ENCODE measurements at regions not wholly inside any gene's neighbourhood (a gene's known extent, or its start where the extent isn't known, plus 50 kb on each side); places are given as distances from the start of the nearest gene placed in this dataset.

- no peak overlapping the region for H3K27ac ChIP-seq (ENCODE audit: low read depth, low read length)
- H3K4me3 ChIP-seq (ENCODE audit: low read depth in 1 of 2, low read length in 2 of 2), result no peak overlapping the region
These were observed 358.4 kb upstream of the NR2F2 start for GRCh38 chr15:95972041-95972553.

GRCh38 chr15:95972812-95973211 lies 357.7 kb upstream of the NR2F2 start:
- Histone ChIP-seq H3K27me3 (ENCODE audit: control insufficient read depth in 1 of 2, insufficient read depth in 2 of 2, low read length in 2 of 2) (no peaks in the 10 kb centered on the region), H3K27ac (ENCODE audit: low read depth, low read length) (no peak overlapping the region), H3K9me3 (ENCODE audit: low read length) (peaks cover 7% of the 10 kb centered on the region), H3K36me3 (ENCODE audit: insufficient read depth, low read length) (no peaks in the 10 kb centered on the region), H3K4me3 (ENCODE audit: low read depth in 1 of 2, low read length in 2 of 2) (no peak overlapping the region), H3K9ac (ENCODE audit: low read length) (no peak overlapping the region), H3K4me1 (ENCODE audit: insufficient read depth, low read length) (no peaks in the 10 kb centered on the region)

More at GRCh38 chr15:95972041-95972553, 358.4 kb upstream of the NR2F2 start:
- H3K27me3 ChIP-seq (ENCODE audit: control insufficient read depth in 1 of 2, insufficient read depth in 2 of 2, low read length in 2 of 2), result no peaks in the 10 kb centered on the region
- H3K9me3 ChIP-seq (ENCODE audit: low read length), result peaks cover 7% of the 10 kb centered on the region
- H3K9ac ChIP-seq (ENCODE audit: low read length), result no peak overlapping the region
- no peaks in the 10 kb centered on the region for H3K36me3 ChIP-seq (ENCODE audit: insufficient read depth, low read length)
- no peaks in the 10 kb centered on the region for H3K4me1 ChIP-seq (ENCODE audit: insufficient read depth, low read length)

GRCh38 chr15:95973566-95974256 lies 356.8 kb upstream of the NR2F2 start:
- Histone ChIP-seq H3K4me3 (ENCODE audit: low read depth in 1 of 2, low read length in 2 of 2) (no peak overlapping the region), H3K4me1 (ENCODE audit: insufficient read depth, low read length) (no peaks in the 10 kb centered on the region), H3K27me3 (ENCODE audit: control insufficient read depth in 1 of 2, insufficient read depth in 2 of 2, low read length in 2 of 2) (no peaks in the 10 kb centered on the region)

GRCh38 chr15:95975212-95975611 lies 355.3 kb upstream of the NR2F2 start:
- Histone ChIP-seq H3K4me3 (ENCODE audit: low read depth in 1 of 2, low read length in 2 of 2) (no peak overlapping the region), H3K9ac (ENCODE audit: low read length) (no peak overlapping the region), H3K9me3 (ENCODE audit: low read length) (peaks cover 7% of the 10 kb centered on the region)

More at GRCh38 chr15:95973566-95974256, 356.8 kb upstream of the NR2F2 start:
- Histone ChIP-seq H3K27ac (ENCODE audit: low read depth, low read length) (no peak overlapping the region), H3K9ac (ENCODE audit: low read length) (no peak overlapping the region), H3K9me3 (ENCODE audit: low read length) (peaks cover 7% of the 10 kb centered on the region), H3K36me3 (ENCODE audit: insufficient read depth, low read length) (no peaks in the 10 kb centered on the region)

GRCh38 chr15:95979286-95979685 lies 351.2 kb upstream of the NR2F2 start:
- Histone ChIP-seq H3K27ac (ENCODE audit: low read depth, low read length) (no peak overlapping the region), H3K4me3 (ENCODE audit: low read depth in 1 of 2, low read length in 2 of 2) (no peak overlapping the region), H3K9ac (ENCODE audit: low read length) (no peak overlapping the region), H3K4me1 (ENCODE audit: insufficient read depth, low read length) (no peaks in the 10 kb centered on the region), H3K9me3 (ENCODE audit: low read length) (peaks cover 7% of the 10 kb centered on the region), H3K36me3 (ENCODE audit: insufficient read depth, low read length) (no peaks in the 10 kb centered on the region), H3K27me3 (ENCODE audit: control insufficient read depth in 1 of 2, insufficient read depth in 2 of 2, low read length in 2 of 2) (no peaks in the 10 kb centered on the region)

More at GRCh38 chr15:95975212-95975611, 355.3 kb upstream of the NR2F2 start:
- H3K27ac ChIP-seq (ENCODE audit: low read depth, low read length), result no peak overlapping the region
- no peaks in the 10 kb centered on the region for H3K36me3 ChIP-seq (ENCODE audit: insufficient read depth, low read length)
- H3K27me3 ChIP-seq (ENCODE audit: control insufficient read depth in 1 of 2, insufficient read depth in 2 of 2, low read length in 2 of 2), result no peaks in the 10 kb centered on the region
- H3K4me1 ChIP-seq (ENCODE audit: insufficient read depth, low read length), result no peaks in the 10 kb centered on the region

- no peak overlapping the region for H3K4me3 ChIP-seq (ENCODE audit: low read depth in 1 of 2, low read length in 2 of 2)
- H3K4me1 ChIP-seq (ENCODE audit: insufficient read depth, low read length), result no peaks in the 10 kb centered on the region
- H3K27me3 ChIP-seq (ENCODE audit: control insufficient read depth in 1 of 2, insufficient read depth in 2 of 2, low read length in 2 of 2), result no peaks in the 10 kb centered on the region
- H3K36me3 ChIP-seq (ENCODE audit: insufficient read depth, low read length), result no peaks in the 10 kb centered on the region
- H3K9ac ChIP-seq (ENCODE audit: low read length), result no peak overlapping the region
- no peaks in the 10 kb centered on the region for H3K9me3 ChIP-seq (ENCODE audit: low read length)
- H3K27ac ChIP-seq (ENCODE audit: low read depth, low read length), result no peak overlapping the region
These were observed 349.3 kb upstream of the NR2F2 start for GRCh38 chr15:95981209-95981608.

- no peaks in the 10 kb centered on the region for H3K9me3 ChIP-seq (ENCODE audit: low read length)
- H3K27ac ChIP-seq (ENCODE audit: low read depth, low read length), result no peak overlapping the region
- H3K36me3 ChIP-seq (ENCODE audit: insufficient read depth, low read length), result no peaks in the 10 kb centered on the region
- no peaks in the 10 kb centered on the region for H3K27me3 ChIP-seq (ENCODE audit: control insufficient read depth in 1 of 2, insufficient read depth in 2 of 2, low read length in 2 of 2)
- H3K9ac ChIP-seq (ENCODE audit: low read length), result no peak overlapping the region
- H3K4me1 ChIP-seq (ENCODE audit: insufficient read depth, low read length), result no peaks in the 10 kb centered on the region
- no peak overlapping the region for H3K4me3 ChIP-seq (ENCODE audit: low read depth in 1 of 2, low read length in 2 of 2)
These were observed 343.2 kb upstream of the NR2F2 start for GRCh38 chr15:95987299-95987698.

- Histone ChIP-seq H3K9me3 (ENCODE audit: low read length) (no peaks in the 10 kb centered on the region), H3K4me1 (ENCODE audit: insufficient read depth, low read length) (no peaks in the 10 kb centered on the region), H3K36me3 (ENCODE audit: insufficient read depth, low read length) (no peaks in the 10 kb centered on the region), H3K4me3 (ENCODE audit: low read depth in 1 of 2, low read length in 2 of 2) (no peak overlapping the region), H3K9ac (ENCODE audit: low read length) (no peak overlapping the region), H3K27ac (ENCODE audit: low read depth, low read length) (no peak overlapping the region), H3K27me3 (ENCODE audit: control insufficient read depth in 1 of 2, insufficient read depth in 2 of 2, low read length in 2 of 2) (no peaks in the 10 kb centered on the region)
These were observed 342.5 kb upstream of the NR2F2 start for GRCh38 chr15:95987886-95988573.

- no peaks in the 10 kb centered on the region for H3K4me1 ChIP-seq (ENCODE audit: insufficient read depth, low read length)
- no peak overlapping the region for H3K27ac ChIP-seq (ENCODE audit: low read depth, low read length)
- H3K9ac ChIP-seq (ENCODE audit: low read length), result no peak overlapping the region
- no peaks in the 10 kb centered on the region for H3K36me3 ChIP-seq (ENCODE audit: insufficient read depth, low read length)
- H3K27me3 ChIP-seq (ENCODE audit: control insufficient read depth in 1 of 2, insufficient read depth in 2 of 2, low read length in 2 of 2), result no peaks in the 10 kb centered on the region
- H3K4me3 ChIP-seq (ENCODE audit: low read depth in 1 of 2, low read length in 2 of 2), result no peak overlapping the region
- H3K9me3 ChIP-seq (ENCODE audit: low read length), result no peaks in the 10 kb centered on the region
These were observed 342.0 kb upstream of the NR2F2 start for GRCh38 chr15:95988574-95988887.

- H3K4me3 ChIP-seq (ENCODE audit: low read depth in 1 of 2, low read length in 2 of 2), result no peak overlapping the region
- H3K27me3 ChIP-seq (ENCODE audit: control insufficient read depth in 1 of 2, insufficient read depth in 2 of 2, low read length in 2 of 2), result no peaks in the 10 kb centered on the region
- H3K4me1 ChIP-seq (ENCODE audit: insufficient read depth, low read length), result no peaks in the 10 kb centered on the region
- no peaks in the 10 kb centered on the region for H3K9me3 ChIP-seq (ENCODE audit: low read length)
- H3K9ac ChIP-seq (ENCODE audit: low read length), result no peak overlapping the region
- H3K27ac ChIP-seq (ENCODE audit: low read depth, low read length), result no peak overlapping the region
- H3K36me3 ChIP-seq (ENCODE audit: insufficient read depth, low read length), result no peaks in the 10 kb centered on the region
These were observed 341.1 kb upstream of the NR2F2 start for GRCh38 chr15:95989392-95989791.

- Histone ChIP-seq H3K36me3 (ENCODE audit: insufficient read depth, low read length) (no peaks in the 10 kb centered on the region), H3K9ac (ENCODE audit: low read length) (no peak overlapping the region), H3K27me3 (ENCODE audit: control insufficient read depth in 1 of 2, insufficient read depth in 2 of 2, low read length in 2 of 2) (no peaks in the 10 kb centered on the region), H3K9me3 (ENCODE audit: low read length) (no peaks in the 10 kb centered on the region), H3K4me3 (ENCODE audit: low read depth in 1 of 2, low read length in 2 of 2) (no peak overlapping the region), H3K27ac (ENCODE audit: low read depth, low read length) (no peak overlapping the region), H3K4me1 (ENCODE audit: insufficient read depth, low read length) (peaks cover 5% of the 10 kb centered on the region)
These were observed 339.7 kb upstream of the NR2F2 start for GRCh38 chr15:95990833-95991232.

- Histone ChIP-seq H3K27ac (ENCODE audit: low read depth, low read length) (no peak overlapping the region), H3K27me3 (ENCODE audit: control insufficient read depth in 1 of 2, insufficient read depth in 2 of 2, low read length in 2 of 2) (no peaks in the 10 kb centered on the region), H3K4me3 (ENCODE audit: low read depth in 1 of 2, low read length in 2 of 2) (no peak overlapping the region), H3K36me3 (ENCODE audit: insufficient read depth, low read length) (no peaks in the 10 kb centered on the region), H3K9ac (ENCODE audit: low read length) (no peak overlapping the region), H3K9me3 (ENCODE audit: low read length) (no peaks in the 10 kb centered on the region), H3K4me1 (ENCODE audit: insufficient read depth, low read length) (peaks cover 5% of the 10 kb centered on the region)
These were observed 336.1 kb upstream of the NR2F2 start for GRCh38 chr15:95994418-95994817.

Measured in muscle layer of colon (tissue), 2 donors.